ENCODE measurements at regions not wholly inside any gene's neighbourhood (a gene's known extent, or its start where the extent isn't known, plus 50 kb on each side); places are given as distances from the start of the nearest gene placed in this dataset.
"Not testable (repeated sequence)": the region's sequence is repeated elsewhere in the genome, so short reads cannot be mapped to it uniquely, and the experiment has no call there.

- DNase-seq: no peak
Observed at GRCh38 chr4:96993560-96993959, 1149.7 kb downstream of the STPG2 start.

GRCh38 chr4:97003715-97004114 is 1139.6 kb downstream of the STPG2 start:
- DNase-seq: no peak

GRCh38 chr4:97013309-97013708 is 1130.0 kb downstream of the STPG2 start:
- no peak for DNase-seq

GRCh38 chr4:97013711-97014110 is 1129.6 kb downstream of the STPG2 start:
- DNase-seq: no peak

- DNase-seq: no peak
Observed at GRCh38 chr4:97015301-97015700, 1128.0 kb downstream of the STPG2 start.

GRCh38 chr4:97016186-97016907 is 1126.9 kb downstream of the STPG2 start:
- DNase-seq: no peak

GRCh38 chr4:97027728-97028410 is 1115.4 kb downstream of the STPG2 start:
- no peak for DNase-seq

GRCh38 chr4:97028785-97029184 is 1114.5 kb downstream of the STPG2 start:
- DNase-seq: no peak

- DNase-seq: not testable (repeated sequence)
Observed at GRCh38 chr4:97037411-97038145, 1105.7 kb downstream of the STPG2 start.

- DNase-seq: no peak
Observed at GRCh38 chr4:97038146-97038516, 1105.1 kb downstream of the STPG2 start.

GRCh38 chr4:97072666-97073065 is 1070.6 kb downstream of the STPG2 start:
- no peak for DNase-seq

GRCh38 chr4:97073194-97073593 is 1070.1 kb downstream of the STPG2 start:
- DNase-seq: no peak

GRCh38 chr4:97074531-97074930 is 1068.7 kb downstream of the STPG2 start:
- DNase-seq: no peak

- DNase-seq: no peak
Observed at GRCh38 chr4:97081951-97082350, 1061.3 kb downstream of the STPG2 start.

GRCh38 chr4:97097036-97097435 is 1046.2 kb downstream of the STPG2 start:
- not testable (repeated sequence) for DNase-seq

GRCh38 chr4:97101171-97101570 is 1042.1 kb downstream of the STPG2 start:
- not testable (repeated sequence) for DNase-seq

- DNase-seq: no peak
Observed at GRCh38 chr4:97103252-97103651, 1040.0 kb downstream of the STPG2 start.

GRCh38 chr4:97104006-97104405 is 1039.3 kb downstream of the STPG2 start:
- no peak for DNase-seq

GRCh38 chr4:97104666-97105065 is 1038.6 kb downstream of the STPG2 start:
- no peak for DNase-seq

GRCh38 chr4:97105347-97106099 is 1037.8 kb downstream of the STPG2 start:
- DNase-seq: no peak

GRCh38 chr4:97106161-97106560 is 1037.1 kb downstream of the STPG2 start:
- no peak for DNase-seq

- no peak for DNase-seq
Observed at GRCh38 chr4:97110506-97110905, 1032.8 kb downstream of the STPG2 start.

GRCh38 chr4:97116511-97116910 is 1026.8 kb downstream of the STPG2 start:
- DNase-seq: no peak

Data from activated CD4-positive, alpha-beta T cell treated with anti-CD3 and anti-CD28 coated beads, Interleukin-2, amount 50 U/mL, for 48 hours (primary cell).